OCI-LY1 (cell line): ENCODE measurements at regions not wholly inside any gene's neighbourhood (a gene's known extent, or its start where the extent isn't known, plus 50 kb on each side); places are given as distances from the start of the nearest gene placed in this dataset.

ENCODE experiments used
- EZH2 ChIP-seq: fragments of 200-600 bp; sonication (generic), shearing (Covaris generic); IDR thresholded peaks from 2 replicates; pipeline ENCODE4 v1.8.0; 2017; ENCODE audit warnings: borderline replicate concordance, mixed run types, mild to moderate bottlenecking, antibody characterized with exemption, low read length, moderate library complexity, mixed read lengths
- TF ChIP-seq, protein P1 (sequence below): fragments of 200-600 bp; sonication (generic), shearing (Covaris generic); IDR thresholded peaks from 2 replicates; pipeline ENCODE4 v1.5.1; 2017; ENCODE audit warnings: mild to moderate bottlenecking, antibody characterized with exemption, low read length, moderate library complexity, mixed read lengths

DNA sequence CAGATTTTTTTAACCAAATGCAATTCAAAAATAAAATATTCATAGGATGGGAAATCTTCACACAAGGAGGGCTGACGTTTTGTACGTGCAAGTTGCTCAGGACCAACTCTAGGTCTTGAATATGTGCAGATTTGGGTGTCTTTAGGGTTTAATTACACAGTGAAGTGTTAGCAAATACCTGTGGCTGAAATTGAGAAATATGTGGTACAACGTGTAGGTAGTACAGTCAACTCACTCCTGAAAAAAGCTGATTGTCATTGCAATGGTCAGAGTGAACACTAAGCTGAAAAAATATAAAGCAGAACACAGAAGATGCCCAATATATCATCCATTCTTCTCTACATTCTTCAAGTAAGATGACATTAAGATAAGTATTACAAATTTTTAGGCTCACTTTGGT lies 314.3 kb downstream of the SLITRK1 start:
- TF ChIP-seq, protein P1, sequence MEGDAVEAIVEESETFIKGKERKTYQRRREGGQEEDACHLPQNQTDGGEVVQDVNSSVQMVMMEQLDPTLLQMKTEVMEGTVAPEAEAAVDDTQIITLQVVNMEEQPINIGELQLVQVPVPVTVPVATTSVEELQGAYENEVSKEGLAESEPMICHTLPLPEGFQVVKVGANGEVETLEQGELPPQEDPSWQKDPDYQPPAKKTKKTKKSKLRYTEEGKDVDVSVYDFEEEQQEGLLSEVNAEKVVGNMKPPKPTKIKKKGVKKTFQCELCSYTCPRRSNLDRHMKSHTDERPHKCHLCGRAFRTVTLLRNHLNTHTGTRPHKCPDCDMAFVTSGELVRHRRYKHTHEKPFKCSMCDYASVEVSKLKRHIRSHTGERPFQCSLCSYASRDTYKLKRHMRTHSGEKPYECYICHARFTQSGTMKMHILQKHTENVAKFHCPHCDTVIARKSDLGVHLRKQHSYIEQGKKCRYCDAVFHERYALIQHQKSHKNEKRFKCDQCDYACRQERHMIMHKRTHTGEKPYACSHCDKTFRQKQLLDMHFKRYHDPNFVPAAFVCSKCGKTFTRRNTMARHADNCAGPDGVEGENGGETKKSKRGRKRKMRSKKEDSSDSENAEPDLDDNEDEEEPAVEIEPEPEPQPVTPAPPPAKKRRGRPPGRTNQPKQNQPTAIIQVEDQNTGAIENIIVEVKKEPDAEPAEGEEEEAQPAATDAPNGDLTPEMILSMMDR = no peak
- no peak for TF ChIP-seq EZH2
